Suprapubic skin (tissue), 4 donors: ENCODE measurements at regions not wholly inside any gene's neighbourhood (a gene's known extent, or its start where the extent isn't known, plus 50 kb on each side); places are given as distances from the start of the nearest gene placed in this dataset.

ENCODE experiments used
- DNase-seq, 2 donors: peaks; one replicate each; pipeline ENCODE4 v3.0.0-alpha.2; 2019; ENCODE audit warnings: low spot score in 2 of 2
- H3K27ac ChIP-seq: fragments of 200-600 bp; sonication (generic); one replicate; pipeline ENCODE4 v1.5.1; 2019
- H3K27me3 ChIP-seq: fragments of 200-600 bp; sonication (generic); one replicate; pipeline ENCODE4 v1.5.1; 2019
- H3K36me3 ChIP-seq: fragments of 200-600 bp; sonication (generic); one replicate; pipeline ENCODE4 v1.5.1; 2019
- H3K4me1 ChIP-seq: fragments of 200-600 bp; sonication (generic); one replicate; pipeline ENCODE4 v1.5.1; 2019
- H3K4me3 ChIP-seq: fragments of 200-600 bp; sonication (generic); one replicate; pipeline ENCODE4 v1.5.1; 2019; ENCODE audit warnings: mild to moderate bottlenecking
- H3K9me3 ChIP-seq: fragments of 200-600 bp; sonication (generic); one replicate; pipeline ENCODE4 v1.5.1; 2019
- CTCF ChIP-seq, 2 donors: fragments of 200-600 bp in 1 of 2; fragments of 450-650 bp in 1 of 2; sonication (generic) in 1 of 2; IDR thresholded peaks; one replicate each; pipeline ENCODE4 v1.5.1; 2016 to 2019; ENCODE audit warnings: antibody characterized with exemption in 2 of 2, mild to moderate bottlenecking in 1 of 2, moderate library complexity in 1 of 2
- EP300 ChIP-seq: sonication (generic); formaldehyde crosslinking; IDR thresholded peaks from one replicate; pipeline ENCODE4 v1.6.1; 2017; ENCODE audit warnings: antibody characterized with exemption
- POLR2A ChIP-seq, 2 donors: fragments of 450-650 bp; IDR thresholded peaks; one replicate each; pipeline ENCODE4 v1.6.1; 2017; ENCODE audit warnings: antibody characterized with exemption in 2 of 2, mild to moderate bottlenecking in 2 of 2, moderate library complexity in 2 of 2
- POLR2AphosphoS5 ChIP-seq, 3 donors: sonication (generic); formaldehyde crosslinking; IDR thresholded peaks; one replicate each; pipeline ENCODE4 v1.6.1; 2017; ENCODE audit warnings: antibody characterized with exemption in 3 of 3
- WGBS: methylation state at CpG from one replicate; pipeline ENCODE4 v1.1.5; 2018; 5-methylcytosine and 5-hydroxymethylcytosine counted together

GRCh38 chr9:80649001-80649420 lies 1040.3 kb downstream of the TLE1 start:
- 48% methylated on average over 3 of the region's 3 CpGs for WGBS

GRCh38 chr9:80648336-80648735 lies 1041.0 kb downstream of the TLE1 start:
- no peaks in the 10 kb centered on the region for H3K36me3 ChIP-seq
- H3K9me3 ChIP-seq, result no peaks in the 10 kb centered on the region
- H3K4me1 ChIP-seq, result peaks cover 10% of the 10 kb centered on the region
- no peaks in the 10 kb centered on the region for H3K27me3 ChIP-seq
- H3K4me3 ChIP-seq, result no peak overlapping the region
- 77% methylated on average over 1 of the region's 1 CpG for WGBS
- no peak for DNase-seq
- no peak for TF ChIP-seq POLR2A (IDR thresholded peaks at IDR 0.05)
- TF ChIP-seq EP300, result no peak
- no peak for TF ChIP-seq POLR2AphosphoS5 (IDR thresholded peaks at IDR 0.05)
- no peak for TF ChIP-seq CTCF (IDR thresholded peaks at IDR 0.05)
- H3K27ac ChIP-seq, result no peak overlapping the region

More at GRCh38 chr9:80649001-80649420, 1040.3 kb downstream of the TLE1 start:
- no peak for TF ChIP-seq CTCF (IDR thresholded peaks at IDR 0.05)
- TF ChIP-seq POLR2A (IDR thresholded peaks at IDR 0.05), result no peak
- TF ChIP-seq EP300, result no peak
- TF ChIP-seq POLR2AphosphoS5 (IDR thresholded peaks at IDR 0.05), result no peak
- Histone ChIP-seq H3K4me3 (no peak overlapping the region), H3K9me3 (no peaks in the 10 kb centered on the region), H3K27me3 (no peaks in the 10 kb centered on the region), H3K36me3 (no peaks in the 10 kb centered on the region), H3K4me1 (peaks cover 10% of the 10 kb centered on the region), H3K27ac (no peak overlapping the region)
- no peak for DNase-seq

- no peak overlapping the region for H3K4me3 ChIP-seq
- H3K27me3 ChIP-seq, result no peaks in the 10 kb centered on the region
- peaks cover 10% of the 10 kb centered on the region for H3K4me1 ChIP-seq
- H3K27ac ChIP-seq, result no peak overlapping the region
- H3K9me3 ChIP-seq, result no peaks in the 10 kb centered on the region
- H3K36me3 ChIP-seq, result no peaks in the 10 kb centered on the region
- no peak for DNase-seq
- TF ChIP-seq POLR2A (IDR thresholded peaks at IDR 0.05) (no peak), CTCF (IDR thresholded peaks at IDR 0.05) (no peak), EP300 (no peak), POLR2AphosphoS5 (IDR thresholded peaks at IDR 0.05) (no peak)
- 96% methylated on average over 4 of the region's 4 CpGs for WGBS
Observed at GRCh38 chr9:80646211-80646610, 1043.1 kb downstream of the TLE1 start.

GRCh38 chr9:80644044-80644443 lies 1045.3 kb downstream of the TLE1 start:
- 76% methylated on average over 3 of the region's 3 CpGs for WGBS

GRCh38 chr9:80635065-80635464 lies 1054.3 kb downstream of the TLE1 start:
- Histone ChIP-seq H3K4me3 (no peak overlapping the region), H3K27me3 (no peaks in the 10 kb centered on the region), H3K36me3 (no peaks in the 10 kb centered on the region), H3K9me3 (peaks cover 8% of the 10 kb centered on the region), H3K27ac (no peak overlapping the region), H3K4me1 (no peaks in the 10 kb centered on the region)
- WGBS, result 83% methylated on average over 1 of the region's 1 CpG
- DNase-seq, result no peak
- TF ChIP-seq EP300 (no peak), CTCF (IDR thresholded peaks at IDR 0.05) (no peak), POLR2A (IDR thresholded peaks at IDR 0.05) (no peak), POLR2AphosphoS5 (IDR thresholded peaks at IDR 0.05) (no peak)

More at GRCh38 chr9:80644044-80644443, 1045.3 kb downstream of the TLE1 start:
- Histone ChIP-seq H3K9me3 (no peaks in the 10 kb centered on the region), H3K27me3 (no peaks in the 10 kb centered on the region), H3K4me3 (no peak overlapping the region), H3K27ac (no peak overlapping the region), H3K4me1 (peaks cover 6% of the 10 kb centered on the region), H3K36me3 (no peaks in the 10 kb centered on the region)
- TF ChIP-seq EP300 (no peak), CTCF (IDR thresholded peaks at IDR 0.05) (no peak), POLR2A (IDR thresholded peaks at IDR 0.05) (no peak), POLR2AphosphoS5 (IDR thresholded peaks at IDR 0.05) (no peak)
- DNase-seq, result no peak
